Small intestine (tissue), 7 donors: ENCODE measurements at regions not wholly inside any gene's neighbourhood (a gene's known extent, or its start where the extent isn't known, plus 50 kb on each side); places are given as distances from the start of the nearest gene placed in this dataset.

ENCODE experiments used
- DNase-seq, 2 donors: peaks; one replicate each; pipeline versions ENCODE4 v3.0.0 to v3.0.0-alpha.2; 2013
- FAIRE-seq: peaks from 2 replicates; lab custom pipeline; 2012; peaks lifted over from hg19 to GRCh38; lab: Jason Lieb, UNC
- H3K27ac ChIP-seq, 3 donors: one replicate each; pipeline ENCODE4 v1.5.1; 2013; ENCODE audit warnings: low read length in 2 of 3, mild to moderate bottlenecking in 2 of 3, control low read depth in 1 of 3, inconsistent platforms in 1 of 3, low read depth in 1 of 3, moderate library complexity in 1 of 3
- H3K27me3 ChIP-seq, 3 donors: one replicate each; pipeline ENCODE4 v1.6.1; 2013; ENCODE audit warnings: low read length in 3 of 3, inconsistent platforms in 1 of 3; ENCODE audit not compliant: control insufficient read depth in 3 of 3, insufficient read depth in 3 of 3
- H3K36me3 ChIP-seq, 3 donors: one replicate each; pipeline ENCODE4 v1.6.1; 2013; ENCODE audit warnings: low read length in 3 of 3, inconsistent platforms in 1 of 3, low read depth in 1 of 3, mild to moderate bottlenecking in 1 of 3, moderate library complexity in 1 of 3; ENCODE audit not compliant: control insufficient read depth in 3 of 3, insufficient read depth in 2 of 3
- H3K4me1 ChIP-seq, 3 donors: one replicate each; pipeline ENCODE4 v1.6.1; 2013; ENCODE audit warnings: low read length in 2 of 3, inconsistent platforms in 1 of 3, low read depth in 1 of 3, mild to moderate bottlenecking in 1 of 3, moderate library complexity in 1 of 3; ENCODE audit not compliant: control insufficient read depth in 3 of 3, insufficient read depth in 2 of 3
- H3K4me3 ChIP-seq, 3 donors: one replicate each; pipeline ENCODE4 v1.5.1; 2013; ENCODE audit warnings: low read length in 3 of 3, control low read depth in 1 of 3, inconsistent platforms in 1 of 3, low read depth in 1 of 3, mild to moderate bottlenecking in 1 of 3, moderate library complexity in 1 of 3
- H3K9me3 ChIP-seq, 2 donors: one replicate each; pipeline ENCODE4 v1.6.1; 2013; ENCODE audit warnings: low read depth in 1 of 2, low read length in 1 of 2; ENCODE audit not compliant: control insufficient read depth in 2 of 2, insufficient read depth in 1 of 2
- WGBS, 3 donors: extraction: QIAGEN DNeasy Blood & Tissue Kit; methylation state at CpG; one replicate each; pipeline ENCODE4 v1.1.7; 2013; 5-methylcytosine and 5-hydroxymethylcytosine counted together
- donor health status: healthy with polysubstance abuse.
- donor health status: control.
- donor health status: control.
- donor health status: Bipolar disorder and iron deficiency.
- donor health status: healthy.

GRCh38 chr2:118315606-118316005 is 227.3 kb downstream of the INSIG2 start:
- Histone ChIP-seq H3K4me1 (no peaks in the 10 kb centered on the region), H3K4me3 (no peak overlapping the region), H3K9me3 (peaks cover 0 to 2% of the 10 kb centered on the region in 2 donors), H3K27me3 (peaks cover 0 to 26% (median 14%) of the 10 kb centered on the region in 3 donors), H3K36me3 (no peaks in the 10 kb centered on the region), H3K27ac (no peak overlapping the region)
- FAIRE-seq (no peak), DNase-seq (no peak)
- WGBS, 3 donors: 82 to 94% (median 89%) methylated on average over 5 of the region's 5 CpGs

DNA sequence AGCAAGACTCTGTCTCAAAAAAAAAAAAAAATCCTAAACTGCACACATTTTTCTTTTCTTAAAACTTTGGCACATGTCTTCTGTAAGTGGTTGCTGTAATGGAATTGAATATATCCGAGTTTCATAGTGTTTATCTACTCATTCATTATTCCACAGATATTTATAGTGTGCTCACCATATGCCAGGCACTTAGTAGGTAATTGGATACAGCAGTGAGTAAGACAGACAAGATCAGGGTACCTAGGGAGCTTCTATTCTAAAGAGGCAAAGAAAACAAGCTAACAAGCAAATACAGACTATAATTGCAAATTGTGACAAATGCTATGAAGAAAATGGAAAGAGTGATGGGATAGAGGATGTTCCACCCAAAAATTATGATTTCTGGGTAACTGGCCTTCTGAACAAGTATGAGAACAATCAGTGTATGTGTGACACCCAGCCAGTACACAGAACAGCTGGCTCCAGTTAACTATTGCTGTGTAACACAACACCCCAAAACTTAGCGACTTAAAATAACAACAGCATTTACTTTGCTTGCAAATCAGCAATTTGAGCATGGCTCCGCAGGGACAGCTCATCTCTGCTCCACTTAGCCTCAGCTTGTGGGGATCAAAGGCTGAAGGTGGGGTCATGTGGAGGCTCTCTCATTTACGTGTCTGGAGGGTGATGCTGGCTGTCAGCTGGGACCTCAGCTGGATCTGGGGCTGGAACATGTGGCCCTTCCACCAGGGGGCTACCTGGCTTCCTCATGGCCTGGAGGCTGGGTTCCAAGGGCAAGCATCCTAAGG is 224.9 kb downstream of the INSIG2 start:
- no peak overlapping the region for H3K4me3 ChIP-seq
- WGBS, 3 donors: 24 to 35% (median 31%) methylated on average over 4 of the region's 4 CpGs
- FAIRE-seq: no peak
- no peaks in the 10 kb centered on the region for H3K36me3 ChIP-seq
- no peak overlapping the region for H3K27ac ChIP-seq
- DNase-seq: no peak
- H3K4me1 ChIP-seq: no peaks in the 10 kb centered on the region
- peaks cover 0 to 2% of the 10 kb centered on the region in 2 donors for H3K9me3 ChIP-seq
- peaks cover 6 to 39% (median 11%) of the 10 kb centered on the region in 3 donors for H3K27me3 ChIP-seq

- no peak for DNase-seq
- H3K4me1 ChIP-seq: no peaks in the 10 kb centered on the region
- H3K9me3 ChIP-seq: peaks cover 0 to 2% of the 10 kb centered on the region in 2 donors
- 29 to 37% (median 30%) methylated on average over 20 of the region's 20 CpGs for WGBS, 3 donors
- FAIRE-seq: no peak
- no peak overlapping the region for H3K27ac ChIP-seq
- no peaks in the 10 kb centered on the region for H3K36me3 ChIP-seq
- H3K4me3 ChIP-seq: peak overlapping the region; percentile 50 to 58 (median 53)
- peaks cover 6 to 42% (median 14%) of the 10 kb centered on the region in 3 donors for H3K27me3 ChIP-seq
These were observed 222.6 kb downstream of the INSIG2 start for GRCh38 chr2:118310681-118311429.

DNA sequence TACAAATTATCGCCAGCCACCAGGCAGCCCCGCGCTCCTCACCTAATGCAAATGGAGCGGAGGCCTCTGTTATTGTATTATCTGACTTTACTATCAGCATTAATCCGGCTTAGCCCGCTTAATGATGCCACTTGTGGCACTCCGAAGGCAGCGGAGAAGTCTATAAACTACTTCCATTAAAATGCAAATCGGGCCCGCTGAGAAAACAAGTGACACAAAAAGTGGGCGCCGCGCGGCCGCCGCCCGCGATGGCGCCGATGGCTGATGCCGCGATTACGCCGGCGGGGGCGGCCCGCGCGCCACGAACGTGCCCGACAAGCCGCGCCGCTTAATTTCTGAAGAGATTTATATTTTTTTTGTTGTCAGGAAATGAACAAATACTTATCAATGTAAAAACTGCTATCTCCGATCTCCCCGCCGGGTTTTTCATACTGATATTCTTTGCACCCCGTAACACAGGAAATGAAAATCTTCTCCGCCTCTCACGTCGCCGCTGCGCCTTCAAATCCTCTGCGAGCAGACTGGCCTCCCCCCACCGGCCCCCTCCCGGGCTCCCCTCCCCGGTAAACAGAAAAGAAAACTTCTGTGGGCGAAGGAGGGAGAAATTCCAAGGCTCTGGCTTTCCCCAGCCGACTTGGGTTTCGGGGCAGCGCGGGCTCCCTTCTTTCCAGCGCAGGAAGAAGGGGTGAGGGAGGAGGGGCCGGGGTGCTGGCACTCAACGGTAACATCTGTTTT is 221.8 kb downstream of the INSIG2 start:
- Histone ChIP-seq H3K27me3 (peaks cover 6 to 41% (median 11%) of the 10 kb centered on the region in 3 donors), H3K4me1 (no peaks in the 10 kb centered on the region), H3K36me3 (no peaks in the 10 kb centered on the region), H3K27ac (no peak overlapping the region), H3K9me3 (peaks cover 0 to 2% of the 10 kb centered on the region in 2 donors), H3K4me3 (peak overlapping the region; percentile 50 to 58 (median 53))
- FAIRE-seq: no peak
- peak; percentile 5 to 60 for DNase-seq
- WGBS, 3 donors: 0 to 3% (median 1%) methylated on average over 55 to 56 of the region's 56 CpGs

- H3K4me1 ChIP-seq: no peaks in the 10 kb centered on the region
- H3K36me3 ChIP-seq: no peaks in the 10 kb centered on the region
- DNase-seq (no peak), FAIRE-seq (no peak)
- no peak overlapping the region for H3K27ac ChIP-seq
- H3K27me3 ChIP-seq: peaks cover 6 to 38% (median 9%) of the 10 kb centered on the region in 3 donors
- H3K9me3 ChIP-seq: peaks cover 0 to 2% of the 10 kb centered on the region in 2 donors
- 63 to 73% (median 67%) methylated on average over 16 of the region's 16 CpGs for WGBS, 3 donors
- H3K4me3 ChIP-seq: peak overlapping the region in 2 of 3 donors; percentile 50 to 53
These were observed 221.1 kb downstream of the INSIG2 start for GRCh38 chr2:118309257-118309945.

DNA sequence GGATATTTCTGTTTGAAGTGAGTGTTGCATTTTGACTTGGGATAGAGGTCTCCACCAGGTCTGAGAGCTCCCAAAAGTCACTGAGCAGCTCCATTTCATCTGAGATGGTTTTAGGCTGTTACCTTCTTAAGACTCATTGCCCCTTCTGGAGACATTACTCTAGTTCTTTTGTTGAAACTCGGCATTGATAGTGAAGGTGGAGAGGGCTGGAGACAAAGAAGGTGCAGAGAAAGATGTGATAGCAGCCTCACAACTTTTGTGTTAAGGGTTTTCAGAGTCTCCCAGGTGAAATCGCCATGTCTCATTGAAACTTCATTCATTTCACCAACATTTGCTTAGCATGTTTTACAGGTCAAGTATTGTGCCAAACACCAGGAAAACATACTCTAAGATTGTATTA is 219.6 kb downstream of the INSIG2 start:
- H3K4me1 ChIP-seq: no peaks in the 10 kb centered on the region

GRCh38 chr2:118301248-118301647 is 213.0 kb downstream of the INSIG2 start:
- Histone ChIP-seq H3K4me3 (no peak overlapping the region), H3K36me3 (no peaks in the 10 kb centered on the region), H3K27ac (no peak overlapping the region), H3K27me3 (peaks cover 0 to 5% (median 0%) of the 10 kb centered on the region in 3 donors), H3K9me3 (no peaks in the 10 kb centered on the region), H3K4me1 (no peaks in the 10 kb centered on the region)
- FAIRE-seq: no peak
- no peak for DNase-seq

More for the DNA sequence above, 219.6 kb downstream of the INSIG2 start:
- no peak overlapping the region for H3K4me3 ChIP-seq
- no peak overlapping the region for H3K27ac ChIP-seq
- H3K27me3 ChIP-seq: peaks cover 5 to 30% (median 6%) of the 10 kb centered on the region in 3 donors
- H3K36me3 ChIP-seq: no peaks in the 10 kb centered on the region
- peaks cover 0 to 2% of the 10 kb centered on the region in 2 donors for H3K9me3 ChIP-seq
- WGBS, 3 donors: 54 to 85% (median 63%) methylated on average over 2 of the region's 2 CpGs
- DNase-seq (no peak), FAIRE-seq (no peak)

DNA sequence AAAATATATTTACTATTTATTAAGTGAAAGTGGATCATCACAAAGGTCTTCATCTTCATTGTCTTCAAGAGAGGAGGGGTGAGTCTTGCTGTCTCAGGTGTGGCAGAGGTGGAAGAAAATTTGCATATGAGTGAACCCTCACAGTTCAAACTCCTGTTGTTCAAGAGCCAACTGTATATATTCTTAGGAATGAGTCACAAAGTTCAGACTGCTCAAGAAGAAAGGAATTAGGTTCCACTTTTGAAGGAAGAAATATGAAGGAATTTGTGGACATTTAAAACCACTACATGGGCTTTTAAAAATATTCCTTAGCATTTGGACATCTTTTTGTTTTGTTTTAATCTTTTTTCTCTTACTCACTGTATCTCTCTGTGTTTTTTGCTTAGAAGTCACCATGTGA is 212.6 kb downstream of the INSIG2 start:
- DNase-seq: no peak
- FAIRE-seq: no peak

More for the DNA sequence above, 212.6 kb downstream of the INSIG2 start:
- Histone ChIP-seq H3K4me3 (no peak overlapping the region), H3K27ac (no peak overlapping the region), H3K36me3 (no peaks in the 10 kb centered on the region), H3K4me1 (no peaks in the 10 kb centered on the region), H3K9me3 (no peaks in the 10 kb centered on the region), H3K27me3 (peaks cover 0 to 2% (median 0%) of the 10 kb centered on the region in 3 donors)
